Nephron (organoid): ENCODE measurements at regions not wholly inside any gene's neighbourhood (a gene's known extent, or its start where the extent isn't known, plus 50 kb on each side); places are given as distances from the start of the nearest gene placed in this dataset.

Experiments used
- H3K27ac Mint-ChIP-seq, 3 experiments: 2 replicates each; pipeline ENCODE4 v1.8.0; 2020; ENCODE audit warnings: mixed read lengths in 3 of 3, mild to moderate bottlenecking in 2 of 3, moderate library complexity in 1 of 3
- H3K27me3 Mint-ChIP-seq: 2 replicates; pipeline ENCODE4 v1.8.0; 2021; ENCODE audit warnings: low read depth, mild to moderate bottlenecking, moderate library complexity, mixed read lengths
- H3K36me3 Mint-ChIP-seq: 2 replicates; pipeline ENCODE4 v1.8.0; 2020; ENCODE audit warnings: low read depth, mixed read lengths
- H3K4me1 Mint-ChIP-seq: 2 replicates; pipeline ENCODE4 v1.8.0; 2020; ENCODE audit warnings: mixed read lengths
- H3K4me3 Mint-ChIP-seq, 3 experiments: 2 replicates each; pipeline ENCODE4 v1.8.0; 2020; ENCODE audit warnings: mild to moderate bottlenecking in 3 of 3, mixed read lengths in 3 of 3, moderate library complexity in 2 of 3
- H3K9me3 Mint-ChIP-seq: 2 replicates; pipeline ENCODE4 v1.8.0; 2020; ENCODE audit warnings: mixed read lengths
- TF ChIP-seq, protein P1 (sequence below), 3 experiments: fragments of 200-600 bp; sonication (generic); IDR thresholded peaks; one replicate each; pipeline ENCODE4 v1.5.0; 2021; ENCODE audit warnings: antibody characterized with exemption in 3 of 3; ENCODE audit not compliant: unreplicated experiment in 3 of 3

DNA sequence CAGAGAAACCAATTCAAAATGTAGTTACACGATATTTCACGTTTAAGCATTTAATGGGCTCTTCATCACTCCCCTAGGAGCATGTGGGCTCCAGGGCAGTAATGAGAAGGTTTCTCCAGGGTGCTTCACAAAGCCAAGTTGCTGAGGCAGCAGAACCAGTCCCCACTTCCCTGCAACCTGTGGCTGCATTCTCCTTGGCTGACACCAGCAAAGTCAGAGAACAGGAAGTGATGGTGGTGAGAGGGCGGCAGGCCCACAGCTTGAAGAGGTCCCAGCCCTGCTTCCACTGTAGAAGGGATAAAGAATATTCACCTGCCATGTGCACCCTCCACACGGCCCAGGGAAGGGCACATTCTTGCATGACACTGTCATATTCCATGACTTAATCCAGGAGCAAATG, 133.2 kb downstream of the CBLN1 start:
- no peaks in the 10 kb centered on the region for H3K36me3 Mint-ChIP-seq
- no peak overlapping the region for H3K27ac Mint-ChIP-seq
- H3K9me3 Mint-ChIP-seq = no peaks in the 10 kb centered on the region
- TF ChIP-seq, protein P1, sequence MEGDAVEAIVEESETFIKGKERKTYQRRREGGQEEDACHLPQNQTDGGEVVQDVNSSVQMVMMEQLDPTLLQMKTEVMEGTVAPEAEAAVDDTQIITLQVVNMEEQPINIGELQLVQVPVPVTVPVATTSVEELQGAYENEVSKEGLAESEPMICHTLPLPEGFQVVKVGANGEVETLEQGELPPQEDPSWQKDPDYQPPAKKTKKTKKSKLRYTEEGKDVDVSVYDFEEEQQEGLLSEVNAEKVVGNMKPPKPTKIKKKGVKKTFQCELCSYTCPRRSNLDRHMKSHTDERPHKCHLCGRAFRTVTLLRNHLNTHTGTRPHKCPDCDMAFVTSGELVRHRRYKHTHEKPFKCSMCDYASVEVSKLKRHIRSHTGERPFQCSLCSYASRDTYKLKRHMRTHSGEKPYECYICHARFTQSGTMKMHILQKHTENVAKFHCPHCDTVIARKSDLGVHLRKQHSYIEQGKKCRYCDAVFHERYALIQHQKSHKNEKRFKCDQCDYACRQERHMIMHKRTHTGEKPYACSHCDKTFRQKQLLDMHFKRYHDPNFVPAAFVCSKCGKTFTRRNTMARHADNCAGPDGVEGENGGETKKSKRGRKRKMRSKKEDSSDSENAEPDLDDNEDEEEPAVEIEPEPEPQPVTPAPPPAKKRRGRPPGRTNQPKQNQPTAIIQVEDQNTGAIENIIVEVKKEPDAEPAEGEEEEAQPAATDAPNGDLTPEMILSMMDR (IDR thresholded peaks at IDR 0.05; ENCODE audit: unreplicated experiment in 3 of 3) = no peak
- no peak overlapping the region for H3K4me3 Mint-ChIP-seq
- no peaks in the 10 kb centered on the region for H3K4me1 Mint-ChIP-seq
- H3K27me3 Mint-ChIP-seq = peaks cover 4% of the 10 kb centered on the region

DNA sequence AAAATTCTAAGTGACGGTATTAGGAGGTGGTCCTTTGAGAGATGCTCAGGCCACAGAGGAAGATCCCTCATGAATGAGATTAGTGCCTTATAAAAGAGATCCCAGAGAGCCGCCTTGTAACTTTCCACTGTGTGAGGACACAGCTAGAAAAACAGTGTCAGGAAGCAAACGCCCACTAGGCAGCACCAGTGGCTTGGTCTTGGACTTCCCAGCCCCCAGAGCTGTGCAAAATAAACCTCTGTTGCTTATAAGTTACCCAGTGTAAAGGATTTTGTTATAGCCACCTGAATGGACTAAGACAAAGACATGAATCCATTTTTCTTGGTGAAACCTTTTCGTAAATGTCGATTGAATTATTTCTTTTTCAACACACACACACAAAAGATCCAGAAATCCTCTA, 141.0 kb downstream of the CBLN1 start:
- Mint-ChIP-seq H3K27me3 (peaks cover 4% of the 10 kb centered on the region), H3K4me3 (no peak overlapping the region), H3K9me3 (no peaks in the 10 kb centered on the region), H3K27ac (no peak overlapping the region), H3K36me3 (no peaks in the 10 kb centered on the region), H3K4me1 (no peaks in the 10 kb centered on the region)
- TF ChIP-seq, protein P1 (IDR thresholded peaks at IDR 0.05; ENCODE audit: unreplicated experiment in 3 of 3) = no peak

DNA sequence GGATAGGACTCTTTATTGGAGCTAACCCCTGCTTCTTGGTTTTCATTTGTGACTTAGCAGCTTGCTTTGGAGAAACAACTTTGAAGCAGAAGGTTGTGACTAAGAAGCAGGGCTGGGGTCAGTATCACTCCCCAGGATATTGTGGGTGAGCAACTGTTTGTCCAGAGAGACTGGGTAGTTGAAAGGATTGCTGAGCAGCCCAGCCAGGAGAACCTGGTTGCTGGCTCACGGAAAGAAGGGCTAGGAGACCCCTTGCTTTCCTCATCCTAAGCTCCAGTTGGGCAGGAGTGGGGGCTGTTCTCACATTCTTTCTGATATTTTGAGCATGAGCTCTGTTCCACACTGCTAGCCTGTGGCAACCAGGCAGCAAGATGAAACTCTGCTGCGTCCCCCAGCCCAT, 151.2 kb downstream of the CBLN1 start:
- Mint-ChIP-seq H3K4me3 (no peak overlapping the region), H3K36me3 (no peaks in the 10 kb centered on the region), H3K4me1 (no peaks in the 10 kb centered on the region), H3K9me3 (no peaks in the 10 kb centered on the region), H3K27me3 (peaks cover 12% of the 10 kb centered on the region), H3K27ac (no peak overlapping the region)
- TF ChIP-seq, protein P1 (IDR thresholded peaks at IDR 0.05; ENCODE audit: unreplicated experiment in 3 of 3) = no peak

DNA sequence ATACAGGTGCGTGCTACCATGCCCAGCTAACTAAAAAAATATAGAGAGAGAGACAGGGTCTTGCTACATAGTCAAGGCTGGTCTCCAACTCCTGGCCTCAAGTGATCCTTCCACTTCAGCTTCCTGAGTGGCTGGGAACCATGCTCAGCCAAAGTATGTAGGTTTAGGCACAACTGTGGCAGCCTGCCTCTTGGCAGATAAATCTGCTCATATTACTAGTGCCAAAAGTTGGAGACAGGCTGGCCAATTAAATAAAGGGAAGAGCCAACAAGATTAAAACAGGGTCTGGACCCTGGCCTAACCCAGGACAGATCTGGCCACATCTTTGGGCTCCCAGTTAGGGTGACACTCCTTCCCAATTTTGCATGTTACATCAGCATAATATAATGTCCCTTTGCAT, 151.7 kb downstream of the CBLN1 start:
- TF ChIP-seq, protein P1 (IDR thresholded peaks at IDR 0.05; ENCODE audit: unreplicated experiment in 3 of 3) = no peak
- H3K27me3 Mint-ChIP-seq = peaks cover 12% of the 10 kb centered on the region
- no peaks in the 10 kb centered on the region for H3K9me3 Mint-ChIP-seq
- no peak overlapping the region for H3K27ac Mint-ChIP-seq
- H3K36me3 Mint-ChIP-seq = no peaks in the 10 kb centered on the region
- no peaks in the 10 kb centered on the region for H3K4me1 Mint-ChIP-seq
- H3K4me3 Mint-ChIP-seq = no peak overlapping the region

DNA sequence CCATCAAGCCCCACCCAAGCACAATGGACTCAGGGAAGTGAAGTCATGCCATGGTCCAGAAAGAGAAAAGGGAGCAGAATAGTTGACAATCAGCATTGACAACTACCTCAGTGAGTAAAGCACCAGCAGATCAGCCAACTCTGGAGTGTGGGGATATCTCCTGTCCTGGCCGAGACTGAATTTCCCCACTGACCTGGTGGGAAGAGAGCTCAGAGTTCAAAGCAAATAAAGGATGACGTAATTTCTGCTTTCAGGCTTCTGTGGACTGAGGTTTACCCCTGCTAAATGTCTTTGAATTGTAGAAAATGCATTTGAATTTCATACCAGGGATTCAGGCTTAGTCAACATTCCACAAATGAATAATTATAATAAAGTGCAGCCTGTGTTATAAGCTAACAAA, 152.9 kb downstream of the CBLN1 start:
- Mint-ChIP-seq H3K36me3 (no peaks in the 10 kb centered on the region), H3K27ac (no peak overlapping the region), H3K27me3 (peaks cover 12% of the 10 kb centered on the region), H3K9me3 (no peaks in the 10 kb centered on the region), H3K4me1 (no peaks in the 10 kb centered on the region), H3K4me3 (no peak overlapping the region)
- TF ChIP-seq, protein P1 (IDR thresholded peaks at IDR 0.05; ENCODE audit: unreplicated experiment in 3 of 3) = no peak

DNA sequence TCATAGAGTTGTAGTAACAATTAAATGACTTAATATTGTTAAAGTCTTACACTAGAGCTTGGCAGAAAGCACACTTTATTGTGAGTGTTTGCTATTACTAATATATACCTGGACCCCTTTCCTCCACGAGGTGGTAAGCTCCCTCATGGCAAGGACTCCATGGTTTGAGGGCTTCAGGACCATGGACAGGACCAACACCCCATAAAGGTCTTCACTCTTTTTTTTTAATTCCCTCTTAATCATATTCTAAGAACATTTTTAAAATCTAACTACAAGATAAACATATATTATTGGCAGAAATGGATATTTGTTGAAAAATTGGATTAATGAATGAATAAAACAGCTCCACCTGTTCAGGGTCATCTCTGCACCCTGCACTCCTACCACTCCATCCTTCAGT, 154.5 kb downstream of the CBLN1 start:
- Mint-ChIP-seq H3K27ac (no peak overlapping the region), H3K36me3 (no peaks in the 10 kb centered on the region), H3K9me3 (no peaks in the 10 kb centered on the region), H3K27me3 (peaks cover 6% of the 10 kb centered on the region), H3K4me1 (no peaks in the 10 kb centered on the region), H3K4me3 (no peak overlapping the region)
- TF ChIP-seq, protein P1 (IDR thresholded peaks at IDR 0.05; ENCODE audit: unreplicated experiment in 3 of 3) = no peak
